ENCODE measurements at regions not wholly inside any gene's neighbourhood (a gene's known extent, or its start where the extent isn't known, plus 50 kb on each side); places are given as distances from the start of the nearest gene placed in this dataset.

DNA sequence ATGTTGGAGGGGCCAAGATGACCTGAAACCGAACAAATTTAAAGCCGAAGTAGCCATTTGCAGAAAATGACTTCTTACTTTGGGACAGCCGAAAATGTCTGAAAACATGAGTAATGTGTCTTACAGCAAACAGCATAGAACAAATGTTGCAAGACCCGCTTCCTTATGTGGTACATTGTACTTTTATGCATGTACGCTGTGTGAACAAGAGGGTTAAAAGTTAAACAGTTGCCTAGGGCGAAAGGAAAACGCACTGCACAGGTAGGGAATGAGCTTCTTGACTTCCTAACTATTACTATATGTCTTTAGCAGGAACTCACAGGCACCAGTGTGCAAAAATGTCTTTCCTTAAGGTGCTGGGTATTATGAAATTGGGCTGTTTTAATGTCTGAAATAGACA, 303.5 kb upstream of the MGMT start:
- 59 to 61% methylated on average over 7 of the region's 7 CpGs for WGBS, 2 donors
- Histone ChIP-seq H3K9me3 (no peaks in the 10 kb centered on the region), H3K36me3 (no peaks in the 10 kb centered on the region), H3K4me3 (no peak overlapping the region), H3K4me1 (no peaks in the 10 kb centered on the region), H3K27ac (no peak overlapping the region), H3K27me3 (no peaks in the 10 kb centered on the region)
- TF ChIP-seq, protein P1, sequence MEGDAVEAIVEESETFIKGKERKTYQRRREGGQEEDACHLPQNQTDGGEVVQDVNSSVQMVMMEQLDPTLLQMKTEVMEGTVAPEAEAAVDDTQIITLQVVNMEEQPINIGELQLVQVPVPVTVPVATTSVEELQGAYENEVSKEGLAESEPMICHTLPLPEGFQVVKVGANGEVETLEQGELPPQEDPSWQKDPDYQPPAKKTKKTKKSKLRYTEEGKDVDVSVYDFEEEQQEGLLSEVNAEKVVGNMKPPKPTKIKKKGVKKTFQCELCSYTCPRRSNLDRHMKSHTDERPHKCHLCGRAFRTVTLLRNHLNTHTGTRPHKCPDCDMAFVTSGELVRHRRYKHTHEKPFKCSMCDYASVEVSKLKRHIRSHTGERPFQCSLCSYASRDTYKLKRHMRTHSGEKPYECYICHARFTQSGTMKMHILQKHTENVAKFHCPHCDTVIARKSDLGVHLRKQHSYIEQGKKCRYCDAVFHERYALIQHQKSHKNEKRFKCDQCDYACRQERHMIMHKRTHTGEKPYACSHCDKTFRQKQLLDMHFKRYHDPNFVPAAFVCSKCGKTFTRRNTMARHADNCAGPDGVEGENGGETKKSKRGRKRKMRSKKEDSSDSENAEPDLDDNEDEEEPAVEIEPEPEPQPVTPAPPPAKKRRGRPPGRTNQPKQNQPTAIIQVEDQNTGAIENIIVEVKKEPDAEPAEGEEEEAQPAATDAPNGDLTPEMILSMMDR (IDR thresholded peaks at IDR 0.05), result no peak
- TF ChIP-seq POLR2A (IDR thresholded peaks at IDR 0.05), result no peak
- DNase-seq, result no peak
- intact Hi-C loops (cut with DNase I), result no loop called here

DNA sequence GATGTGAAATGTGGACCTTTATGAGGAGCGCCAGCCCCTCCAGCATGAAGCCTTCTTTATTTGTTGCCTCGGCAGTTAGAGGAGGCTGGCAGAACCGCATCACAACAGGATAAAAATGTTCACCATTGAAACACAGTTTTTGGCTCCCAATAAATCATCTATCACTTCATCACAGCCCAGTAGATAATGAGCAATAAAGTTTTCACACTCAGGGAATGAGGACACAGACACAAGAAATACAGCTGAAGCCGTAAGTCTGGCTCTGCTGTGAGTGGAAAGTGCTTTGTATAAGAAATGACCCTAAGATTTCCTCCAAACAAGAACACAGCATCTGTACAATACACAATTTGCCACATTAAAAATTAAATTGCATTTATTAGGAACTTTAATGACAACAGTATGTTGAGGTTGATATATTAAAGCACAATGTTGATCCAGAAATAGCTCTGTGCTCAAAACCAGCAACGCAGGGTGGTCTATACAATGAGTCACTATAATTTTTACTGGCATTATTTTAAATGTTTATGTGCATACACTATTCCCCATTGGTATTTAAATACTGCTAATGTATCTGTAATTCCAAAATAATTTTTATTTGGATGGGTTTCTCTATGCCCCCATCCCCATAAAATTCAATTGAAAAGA, 301.8 kb upstream of the MGMT start:
- no peaks in the 10 kb centered on the region for H3K27me3 ChIP-seq
- no peaks in the 10 kb centered on the region for H3K4me1 ChIP-seq
- WGBS, 2 donors, result 76 to 79% methylated on average over 5 of the region's 5 CpGs
- no peak for DNase-seq
- no peaks in the 10 kb centered on the region for H3K36me3 ChIP-seq
- no peak overlapping the region for H3K4me3 ChIP-seq
- intact Hi-C loops (cut with DNase I), result no loop called here
- no peak for TF ChIP-seq POLR2A (IDR thresholded peaks at IDR 0.05)
- TF ChIP-seq, protein P1 (IDR thresholded peaks at IDR 0.05), result no peak
- no peaks in the 10 kb centered on the region for H3K9me3 ChIP-seq
- H3K27ac ChIP-seq, result no peak overlapping the region

DNA sequence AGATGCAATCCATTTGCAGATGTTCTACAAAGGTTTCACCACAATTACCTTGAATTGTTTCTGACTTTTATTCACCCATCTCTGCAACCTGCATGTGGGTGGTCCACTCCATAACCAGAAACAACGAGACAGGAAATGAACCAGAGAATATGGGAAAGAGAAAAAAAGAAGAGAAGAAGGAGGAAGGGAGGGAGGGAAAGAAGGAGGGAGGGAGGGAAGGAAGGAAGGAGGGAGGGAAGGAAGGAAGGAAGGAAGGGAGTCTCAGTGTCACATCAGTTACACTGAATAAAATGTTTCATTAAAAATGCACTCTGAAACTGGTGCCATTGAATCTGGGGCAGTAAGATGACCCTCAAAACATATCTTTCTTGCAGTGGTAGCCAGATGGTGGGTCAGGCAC, 301.3 kb upstream of the MGMT start:
- H3K9me3 ChIP-seq, result no peaks in the 10 kb centered on the region
- no peaks in the 10 kb centered on the region for H3K36me3 ChIP-seq
- H3K27ac ChIP-seq, result no peak overlapping the region
- intact Hi-C loops (cut with DNase I), result no loop called here
- TF ChIP-seq, protein P1 (IDR thresholded peaks at IDR 0.05), result no peak
- no peak for TF ChIP-seq POLR2A (IDR thresholded peaks at IDR 0.05)
- no peak overlapping the region for H3K4me3 ChIP-seq
- WGBS, 2 donors, result 20 to 31% methylated on average over 1 of the region's 1 CpG
- H3K27me3 ChIP-seq, result no peaks in the 10 kb centered on the region
- no peak for DNase-seq
- H3K4me1 ChIP-seq, result no peaks in the 10 kb centered on the region

DNA sequence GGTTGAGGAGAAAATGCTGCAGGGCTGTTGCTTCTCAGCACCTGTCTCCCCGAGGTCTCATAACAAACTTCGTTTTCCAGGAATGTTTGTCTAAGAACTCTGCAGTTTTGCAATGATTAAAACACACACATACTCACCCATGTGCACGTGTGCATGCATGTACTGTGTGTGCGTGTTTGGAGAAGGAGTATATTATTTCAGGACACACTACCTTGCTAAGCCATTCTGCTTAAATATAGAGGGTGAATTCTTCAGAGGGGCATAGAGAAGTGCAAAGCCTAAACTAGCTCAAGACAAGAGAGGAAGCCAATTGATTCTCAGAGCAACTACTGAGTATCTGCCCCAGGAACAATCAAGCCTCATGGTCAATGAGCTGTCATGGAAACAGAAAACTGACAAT, 298.4 kb upstream of the MGMT start:
- intact Hi-C loops (cut with DNase I), result no loop called here
- WGBS, 2 donors, result 61 to 71% methylated on average over 4 of the region's 4 CpGs
- Histone ChIP-seq H3K27ac (no peak overlapping the region), H3K4me3 (no peak overlapping the region), H3K27me3 (no peaks in the 10 kb centered on the region), H3K4me1 (no peaks in the 10 kb centered on the region), H3K9me3 (no peaks in the 10 kb centered on the region), H3K36me3 (no peaks in the 10 kb centered on the region)
- DNase-seq, result no peak
- TF ChIP-seq, protein P1 (IDR thresholded peaks at IDR 0.05), result no peak
- no peak for TF ChIP-seq POLR2A (IDR thresholded peaks at IDR 0.05)

DNA sequence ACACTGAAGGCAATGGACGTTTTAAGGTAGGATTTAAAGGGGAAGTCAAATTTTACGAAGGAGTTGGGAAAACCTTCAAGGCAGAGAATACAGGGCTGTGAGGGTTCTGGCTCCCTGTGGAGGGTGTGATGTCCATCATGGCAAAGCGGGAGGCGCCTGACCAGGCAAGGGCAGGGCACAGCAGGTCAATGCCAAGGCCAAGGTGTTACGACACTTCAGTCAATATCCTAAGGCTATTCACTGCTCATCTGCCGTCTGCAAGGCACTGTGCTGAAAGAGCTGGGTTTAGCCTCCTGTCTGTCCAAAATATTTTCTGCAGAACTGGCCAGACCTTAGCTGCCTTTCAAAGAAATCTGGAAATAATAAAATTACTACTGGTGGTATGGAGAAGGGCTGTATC, 297.9 kb upstream of the MGMT start:
- Histone ChIP-seq H3K9me3 (no peaks in the 10 kb centered on the region), H3K27ac (no peak overlapping the region), H3K4me1 (no peaks in the 10 kb centered on the region), H3K4me3 (no peak overlapping the region), H3K36me3 (no peaks in the 10 kb centered on the region), H3K27me3 (no peaks in the 10 kb centered on the region)
- WGBS, 2 donors, result 65 to 81% methylated on average over 4 of the region's 6 CpGs
- TF ChIP-seq, protein P1 (IDR thresholded peaks at IDR 0.05), result no peak
- TF ChIP-seq POLR2A (IDR thresholded peaks at IDR 0.05), result no peak
- no peak for DNase-seq
- intact Hi-C loops (cut with DNase I), result no loop called here
